Astrocyte (in vitro differentiated cells and primary cell): ENCODE measurements at regions not wholly inside any gene's neighbourhood (a gene's known extent, or its start where the extent isn't known, plus 50 kb on each side); places are given as distances from the start of the nearest gene placed in this dataset.

Source experiments
- DNase-seq: peaks from one replicate; pipeline ENCODE4 v3.0.0-alpha.2; 2010; ENCODE audit warnings: low read depth
- FAIRE-seq: peaks from 2 replicates; lab custom pipeline; 2011; peaks lifted over from hg19 to GRCh38; lab: Jason Lieb, UNC
- H2AFZ ChIP-seq: 2 replicates; pipeline ENCODE4 v1.6.0; 2012; ENCODE audit warnings: low read depth, low read length, inconsistent platforms
- H3K27ac ChIP-seq: 2 replicates; pipeline ENCODE4 v1.5.1; 2011; ENCODE audit warnings: low read depth, low read length, inconsistent platforms
- H3K27me3 ChIP-seq: 2 replicates; pipeline ENCODE4 v1.6.0; 2011; ENCODE audit warnings: low read length, inconsistent platforms; ENCODE audit not compliant: insufficient read depth
- H3K36me3 ChIP-seq: 2 replicates; pipeline ENCODE4 v1.5.1; 2011; ENCODE audit warnings: low read length, inconsistent platforms; ENCODE audit not compliant: insufficient read depth
- H3K4me1 ChIP-seq: 2 replicates; pipeline ENCODE4 v1.5.1; 2011; ENCODE audit warnings: low read length, inconsistent platforms; ENCODE audit not compliant: insufficient read depth
- H3K4me2 ChIP-seq: 2 replicates; pipeline ENCODE4 v1.6.0; 2012; ENCODE audit warnings: low read length, inconsistent platforms
- H3K4me3 ChIP-seq: 2 replicates; pipeline ENCODE4 v1.5.1; 2011; ENCODE audit warnings: low read depth, mild to moderate bottlenecking, low read length, inconsistent platforms; ENCODE audit not compliant: insufficient read depth
- H3K79me2 ChIP-seq: 2 replicates; pipeline ENCODE4 v1.6.0; 2012; ENCODE audit warnings: mild to moderate bottlenecking, low read length, inconsistent platforms; ENCODE audit not compliant: insufficient read depth
- H3K9ac ChIP-seq: 2 replicates; pipeline ENCODE4 v1.6.0; 2012; ENCODE audit warnings: mild to moderate bottlenecking, low read length, inconsistent platforms
- H3K9me3 ChIP-seq: 2 replicates; pipeline ENCODE4 v1.5.1; 2012; ENCODE audit warnings: low read depth, mild to moderate bottlenecking, low read length, inconsistent platforms; ENCODE audit not compliant: insufficient read depth
- H4K20me1 ChIP-seq: 2 replicates; pipeline ENCODE4 v1.6.0; 2012; ENCODE audit warnings: low read length, inconsistent platforms; ENCODE audit not compliant: insufficient read depth
- H3K27ac Mint-ChIP-seq: one replicate; pipeline ENCODE4 v1.8.0; 2021; ENCODE audit warnings: mild to moderate bottlenecking, mixed read lengths; ENCODE audit not compliant: unreplicated experiment
- H3K27me3 Mint-ChIP-seq: one replicate; pipeline ENCODE4 v1.8.0; 2021; ENCODE audit warnings: low read depth, mixed read lengths; ENCODE audit not compliant: unreplicated experiment
- H3K36me3 Mint-ChIP-seq: one replicate; pipeline ENCODE4 v1.8.0; 2021; ENCODE audit warnings: low read depth, mixed read lengths; ENCODE audit not compliant: unreplicated experiment
- H3K4me1 Mint-ChIP-seq: one replicate; pipeline ENCODE4 v1.8.0; 2021; ENCODE audit warnings: low read depth, mixed read lengths; ENCODE audit not compliant: unreplicated experiment
- H3K4me3 Mint-ChIP-seq: one replicate; pipeline ENCODE4 v1.8.0; 2021; ENCODE audit warnings: mild to moderate bottlenecking, moderate library complexity, mixed read lengths; ENCODE audit not compliant: unreplicated experiment
- H3K9me3 Mint-ChIP-seq: one replicate; pipeline ENCODE4 v1.8.0; 2021; ENCODE audit warnings: mild to moderate bottlenecking, mixed read lengths; ENCODE audit not compliant: unreplicated experiment
- CTCF ChIP-seq: IDR thresholded peaks from 2 replicates; pipeline ENCODE4 v1.5.1; 2011; ENCODE audit warnings: low read depth, mild to moderate bottlenecking, inconsistent platforms, low read length, moderate library complexity; ENCODE audit not compliant: insufficient read depth
- EZH2 ChIP-seq: IDR thresholded peaks from 2 replicates; pipeline ENCODE4 v1.6.1; 2012; ENCODE audit warnings: mild to moderate bottlenecking, low read length, inconsistent platforms; ENCODE audit not compliant: insufficient read depth

GRCh38 chr18:4806331-4806730 lies 351.2 kb upstream of the DLGAP1 start:
- Histone ChIP-seq H3K9ac (no peak overlapping the region), H2AFZ (no peak overlapping the region), H3K4me3 (no peak overlapping the region), H3K27ac (no peak overlapping the region), H3K79me2 (no peaks in the 10 kb centered on the region), H4K20me1 (no peaks in the 10 kb centered on the region), H3K36me3 (no peaks in the 10 kb centered on the region), H3K4me2 (no peak overlapping the region), H3K27me3 (no peaks in the 10 kb centered on the region), H3K9me3 (no peaks in the 10 kb centered on the region), H3K4me1 (peaks cover 3% of the 10 kb centered on the region)
- H3K9me3 Mint-ChIP-seq, result no peaks in the 10 kb centered on the region
- FAIRE-seq (no peak), DNase-seq (peak; percentile 11)
- H3K4me3 Mint-ChIP-seq, result no peak overlapping the region
- TF ChIP-seq EZH2 (no peak), CTCF (no peak)
- H3K27me3 Mint-ChIP-seq, result no peaks in the 10 kb centered on the region
- H3K36me3 Mint-ChIP-seq, result no peaks in the 10 kb centered on the region
- H3K27ac Mint-ChIP-seq, result no peak overlapping the region
- H3K4me1 Mint-ChIP-seq, result peaks cover 13% of the 10 kb centered on the region

GRCh38 chr18:4802296-4802695 lies 347.2 kb upstream of the DLGAP1 start:
- FAIRE-seq, result no peak
- H3K4me3 Mint-ChIP-seq, result no peak overlapping the region
- H3K27ac ChIP-seq, result no peak overlapping the region

More at GRCh38 chr18:4802296-4802695, 347.2 kb upstream of the DLGAP1 start:
- no peak overlapping the region for H3K27ac Mint-ChIP-seq
- H3K27me3 ChIP-seq, result no peaks in the 10 kb centered on the region
- no peak for TF ChIP-seq EZH2
- TF ChIP-seq CTCF, result no peak
- no peaks in the 10 kb centered on the region for H3K27me3 Mint-ChIP-seq
- H3K4me2 ChIP-seq, result no peak overlapping the region
- DNase-seq, result no peak
- no peaks in the 10 kb centered on the region for H3K79me2 ChIP-seq
- H3K9ac ChIP-seq, result no peak overlapping the region
- peaks cover 3% of the 10 kb centered on the region for H3K4me1 ChIP-seq
- H4K20me1 ChIP-seq, result no peaks in the 10 kb centered on the region
- no peaks in the 10 kb centered on the region for H3K9me3 ChIP-seq
- H3K9me3 Mint-ChIP-seq, result peaks cover 5% of the 10 kb centered on the region
- H3K36me3 ChIP-seq, result no peaks in the 10 kb centered on the region
- peaks cover 2% of the 10 kb centered on the region for H3K36me3 Mint-ChIP-seq
- no peak overlapping the region for H2AFZ ChIP-seq
- no peak overlapping the region for H3K4me3 ChIP-seq
- peaks cover 26% of the 10 kb centered on the region for H3K4me1 Mint-ChIP-seq
